ENCODE measurements at regions not wholly inside any gene's neighbourhood (a gene's known extent, or its start where the extent isn't known, plus 50 kb on each side); places are given as distances from the start of the nearest gene placed in this dataset.

- TF ChIP-seq CTCF (IDR thresholded peaks at IDR 0.05; ENCODE audit: low read depth, low read length), result no peak
- no peak for TF ChIP-seq POLR2A (IDR thresholded peaks at IDR 0.05; ENCODE audit: extremely low read depth, insufficient read length)
- no peak for TF ChIP-seq MAX (IDR thresholded peaks at IDR 0.05; ENCODE audit: low read depth, low read length)
Measured at GRCh38 chr2:154945984-154946383, 247.5 kb downstream of the KCNJ3 start.

All from NB4 (cell line).